Transverse colon (tissue), 4 donors: ENCODE measurements at regions not wholly inside any gene's neighbourhood (a gene's known extent, or its start where the extent isn't known, plus 50 kb on each side); places are given as distances from the start of the nearest gene placed in this dataset.

Experiments
- CTCF ChIP-seq, 5 experiments: fragments of 200-600 bp in 3 of 5; fragments of 450-650 bp in 2 of 5; sonication (generic) in 3 of 5; IDR thresholded peaks; 1 replicate in 2 of 5; 2 replicates in 3 of 5; pipeline ENCODE4 v1.5.1; 2016 to 2017; ENCODE audit warnings: antibody characterized with exemption in 5 of 5, inconsistent platforms in 3 of 5, mild to moderate bottlenecking in 2 of 5, moderate library complexity in 1 of 5
- EP300 ChIP-seq: sonication (generic); formaldehyde crosslinking; IDR thresholded peaks from one replicate; pipeline ENCODE4 v1.6.1; 2017; ENCODE audit warnings: antibody characterized with exemption, low read depth
- POLR2A ChIP-seq: fragments of 450-650 bp; IDR thresholded peaks from one replicate; pipeline ENCODE4 v1.6.1; 2016; ENCODE audit warnings: antibody characterized with exemption, mild to moderate bottlenecking, moderate library complexity
- POLR2AphosphoS5 ChIP-seq, 3 donors: sonication (generic); formaldehyde crosslinking; IDR thresholded peaks; one replicate each; pipeline ENCODE4 v1.6.1; 2016; ENCODE audit warnings: antibody characterized with exemption in 3 of 3

GRCh38 chr5:84791138-84791537 lies 406.5 kb upstream of the EDIL3 start:
- TF ChIP-seq CTCF (IDR thresholded peaks at IDR 0.05) (no peak), POLR2A (no peak), POLR2AphosphoS5 (IDR thresholded peaks at IDR 0.05) (no peak), EP300 (no peak)
